ENCODE measurements at regions not wholly inside any gene's neighbourhood (a gene's known extent, or its start where the extent isn't known, plus 50 kb on each side); places are given as distances from the start of the nearest gene placed in this dataset.

- no peak for TF ChIP-seq TAF1 (IDR thresholded peaks at IDR 0.05; ENCODE audit: low read depth)
- TF ChIP-seq REST (IDR thresholded peaks at IDR 0.05; ENCODE audit: low read depth): no peak
These were observed 299.7 kb upstream of the SEMA3C start for GRCh38 chr7:81218480-81219106.

Measured in Ishikawa (cell line).